ENCODE measurements at regions not wholly inside any gene's neighbourhood (a gene's known extent, or its start where the extent isn't known, plus 50 kb on each side); places are given as distances from the start of the nearest gene placed in this dataset.
A peak's percentile ranks its signal among the peaks of the same experiment; 100 is the strongest.

DNA sequence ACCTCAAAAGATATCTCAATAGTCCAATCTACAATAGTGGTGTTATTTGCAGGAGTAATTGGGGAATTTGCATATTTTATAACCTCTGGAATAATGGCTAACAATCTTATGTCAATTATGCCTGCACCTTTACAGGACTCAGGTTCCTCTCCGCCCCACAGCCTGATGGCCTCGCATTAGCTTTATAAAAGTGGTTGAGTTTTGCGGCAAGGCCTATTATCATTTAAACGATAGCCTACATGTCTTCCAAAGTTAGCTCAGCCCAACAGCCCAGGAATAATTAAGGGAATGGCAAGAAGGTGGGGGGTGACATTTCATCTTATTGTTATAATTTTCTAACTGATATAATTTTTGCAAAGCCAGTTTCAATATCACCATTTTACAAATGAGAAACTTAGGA is 97.3 kb downstream of the RTP4 start:
- no peak for DNase-seq

DNA sequence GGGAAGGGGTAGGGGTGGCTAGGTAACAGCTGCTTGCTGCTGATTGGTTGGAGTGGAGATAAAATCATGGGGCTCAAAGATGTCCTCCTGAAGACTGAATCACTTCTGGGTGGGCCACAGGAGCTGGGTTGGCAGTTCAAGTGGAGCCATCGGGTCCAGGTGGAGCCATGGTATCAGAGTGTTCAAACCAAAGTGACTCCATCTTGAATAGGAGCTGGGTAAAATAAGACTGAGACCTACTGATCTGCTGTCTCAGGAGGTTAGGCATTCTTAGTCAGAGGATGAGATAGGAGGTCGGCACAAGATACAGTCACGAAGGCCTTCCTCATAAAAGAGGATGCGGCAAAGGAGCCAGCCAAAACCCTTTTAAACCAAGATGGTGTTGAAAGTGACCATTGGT is 96.5 kb downstream of the RTP4 start:
- no peak for DNase-seq

DNA sequence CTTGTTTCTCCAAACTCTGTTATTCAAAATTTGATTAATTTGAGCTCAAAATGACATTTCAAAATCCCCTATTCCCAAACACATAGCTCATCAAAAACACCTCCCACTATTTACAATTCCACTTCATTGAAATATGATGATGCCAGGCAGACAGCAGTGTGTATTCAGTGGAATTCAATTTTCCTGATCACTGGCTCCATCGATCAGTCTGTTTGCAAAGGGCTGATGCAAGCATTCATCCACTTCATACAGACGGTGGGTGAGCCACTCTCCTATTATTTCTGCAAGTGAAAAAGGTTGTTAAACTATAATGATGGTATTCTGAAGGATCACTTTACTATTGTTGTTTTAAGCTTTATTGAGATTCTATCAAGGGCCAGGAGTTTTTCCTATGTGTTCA is 90.7 kb downstream of the RTP4 start:
- DNase-seq: no peak

DNA sequence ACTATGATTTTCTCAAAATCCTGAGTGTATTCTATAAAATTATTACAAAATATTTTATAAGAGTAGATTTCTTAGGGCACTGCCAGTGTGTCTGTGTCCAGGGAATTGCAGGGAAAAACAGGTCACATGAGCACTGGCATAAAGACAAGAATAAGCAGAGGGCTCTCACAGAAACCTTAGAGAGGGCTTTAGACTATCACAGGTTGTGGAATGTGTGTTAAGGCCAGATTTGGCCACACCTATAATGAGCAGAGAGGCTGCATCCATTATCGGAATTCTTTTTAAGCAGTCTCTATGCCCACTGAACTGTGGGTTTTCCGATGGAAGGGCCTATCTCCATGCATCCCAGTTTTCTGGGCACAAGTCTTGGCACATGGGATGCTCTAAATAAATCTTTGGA is 90.2 kb downstream of the RTP4 start:
- no peak for DNase-seq

DNA sequence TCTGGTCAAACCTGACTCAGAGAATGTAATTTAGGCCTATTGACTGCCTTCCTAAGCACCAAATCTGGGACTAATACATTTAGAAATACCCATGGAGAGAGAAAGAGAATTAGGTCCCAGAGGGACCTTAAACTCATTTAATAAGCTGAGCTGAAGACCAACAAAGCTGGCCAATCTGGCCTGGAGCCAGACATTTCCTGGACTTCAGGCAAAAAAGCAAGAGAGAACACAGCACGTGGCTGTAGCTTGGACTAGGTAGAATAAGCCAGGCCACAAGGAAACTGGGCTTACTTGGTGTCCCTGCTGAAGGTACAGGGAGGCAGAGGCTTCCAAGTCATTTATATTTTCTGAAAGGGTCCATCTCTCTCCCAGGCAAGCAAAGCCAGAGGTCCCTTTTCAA is 88.1 kb downstream of the RTP4 start:
- DNase-seq: peak; percentile 17

DNA sequence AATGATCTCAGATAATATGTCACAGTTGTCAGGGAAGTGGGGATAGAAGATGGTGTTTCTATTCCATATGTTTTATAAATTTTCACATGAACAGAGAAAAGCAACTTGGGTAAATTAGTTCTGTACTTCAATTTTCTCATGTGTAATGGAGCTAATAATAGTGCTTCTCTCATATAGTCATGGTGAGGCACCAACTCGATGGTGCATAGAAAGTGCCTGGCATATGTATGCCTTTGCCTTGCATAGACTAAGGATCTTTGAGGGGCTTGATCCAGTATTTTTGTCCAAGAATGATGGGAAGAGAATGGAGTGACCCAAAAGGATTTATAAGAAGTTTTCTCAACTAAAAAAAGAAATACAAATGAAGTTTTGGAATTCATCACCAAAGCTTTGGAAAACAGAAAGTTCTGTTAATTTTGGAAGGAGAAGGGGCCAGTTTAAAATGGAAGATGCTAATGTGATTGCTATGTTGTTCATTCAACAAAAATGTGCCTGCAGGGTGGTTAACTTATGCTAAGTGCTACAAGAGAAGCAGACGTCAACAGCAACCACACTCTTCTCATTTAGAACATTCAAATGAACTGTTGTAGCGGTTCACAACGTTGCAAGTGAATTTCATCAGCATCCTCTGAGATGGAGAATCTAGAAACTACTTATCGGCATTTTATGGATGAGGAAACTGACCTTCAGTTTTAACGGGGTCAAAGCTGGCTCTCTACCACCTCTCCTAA is 86.1 kb downstream of the RTP4 start:
- DNase-seq: no peak

DNA sequence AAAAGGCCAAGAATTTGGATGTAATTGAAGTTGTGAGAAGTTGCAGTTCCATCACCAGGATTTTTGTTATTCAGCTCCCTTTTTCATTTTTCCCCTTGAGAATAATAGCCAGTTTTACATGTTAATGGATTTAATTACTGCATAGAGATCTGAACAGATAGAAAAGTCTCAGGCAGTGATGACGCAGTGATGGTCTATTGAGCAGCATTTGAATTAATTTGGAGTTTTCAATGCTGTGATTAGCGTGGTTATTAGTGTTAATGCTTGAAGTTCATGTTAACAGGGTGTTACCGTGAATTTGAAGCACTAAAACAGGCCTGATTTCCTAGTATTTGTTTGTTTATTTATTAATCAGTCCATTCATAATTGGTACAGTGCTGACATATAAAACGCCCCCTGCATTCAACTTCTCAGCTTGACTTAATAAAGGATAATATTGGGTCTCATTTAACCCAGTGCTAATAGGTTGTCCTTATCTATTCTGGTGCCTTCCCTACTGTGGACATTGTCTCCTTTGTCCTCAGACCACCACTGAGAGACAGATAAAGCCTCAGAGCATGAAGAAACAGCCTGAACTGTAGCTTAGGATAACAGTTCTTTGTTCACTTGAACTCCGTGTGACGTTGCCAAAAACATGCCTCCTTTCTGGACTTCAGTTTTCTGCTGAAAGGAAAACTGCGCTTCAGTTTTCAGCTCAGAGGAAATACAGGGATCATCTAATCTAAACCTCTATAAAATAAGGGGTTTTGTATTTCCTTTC is 82.4 kb downstream of the RTP4 start:
- DNase-seq: no peak

DNA sequence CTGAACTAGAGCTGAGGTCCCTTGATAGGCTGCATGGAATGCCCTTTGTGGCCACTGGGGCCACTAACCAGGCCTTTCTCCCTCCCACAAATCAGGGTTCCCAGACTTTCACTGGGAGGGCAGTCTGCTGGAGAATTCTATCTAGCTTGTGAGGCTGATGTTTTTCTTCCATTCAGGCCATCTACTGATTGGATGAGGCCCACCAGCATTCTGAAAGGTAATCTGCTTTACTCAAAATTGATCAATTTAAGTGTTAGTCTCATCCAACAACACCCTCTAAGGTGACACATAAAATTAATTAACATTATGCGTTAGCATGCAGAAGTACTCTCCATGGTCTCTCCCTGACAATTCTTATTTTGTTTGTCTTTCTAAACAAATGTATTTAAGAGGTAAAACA is 80.5 kb downstream of the RTP4 start:
- no peak for DNase-seq

DNA sequence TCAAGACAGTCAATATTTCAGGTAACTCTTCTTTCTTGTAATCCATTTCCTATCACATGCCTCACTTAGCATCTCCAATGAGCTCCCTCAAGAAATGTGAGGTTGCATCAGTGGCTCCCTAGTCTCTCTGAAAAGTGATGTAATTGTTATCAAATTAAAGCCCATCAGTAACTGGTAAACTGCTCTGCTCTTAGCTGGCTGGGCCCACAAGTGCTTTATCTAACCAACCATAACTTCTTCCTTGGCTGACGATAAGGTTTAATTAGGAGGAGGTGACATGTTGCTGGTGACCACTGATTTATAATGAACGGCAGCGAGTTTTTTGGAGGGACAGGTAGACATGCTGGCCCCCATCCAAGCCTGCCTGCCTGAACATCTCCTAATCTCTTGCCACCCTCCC is 79.6 kb downstream of the RTP4 start:
- DNase-seq: no peak

DNA sequence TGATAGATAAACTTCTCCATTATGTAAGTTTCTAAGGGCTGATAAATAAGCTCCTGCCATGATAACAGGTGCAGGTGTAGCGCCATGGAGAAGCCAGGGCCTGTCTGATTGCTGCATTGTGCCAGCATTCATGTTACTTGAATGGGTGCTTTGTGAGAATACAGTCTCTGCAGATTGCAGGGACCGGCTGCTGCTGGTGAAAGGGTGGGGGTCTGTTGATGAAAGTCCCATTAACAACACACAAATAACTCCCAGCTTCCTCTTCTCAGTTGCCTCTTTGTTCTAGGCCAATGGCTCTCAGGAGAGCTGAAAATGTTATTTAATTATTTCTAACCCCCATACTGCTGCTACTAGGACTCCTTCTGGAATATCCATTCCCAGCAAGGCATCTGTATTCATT is 77.2 kb downstream of the RTP4 start:
- no peak for DNase-seq

DNA sequence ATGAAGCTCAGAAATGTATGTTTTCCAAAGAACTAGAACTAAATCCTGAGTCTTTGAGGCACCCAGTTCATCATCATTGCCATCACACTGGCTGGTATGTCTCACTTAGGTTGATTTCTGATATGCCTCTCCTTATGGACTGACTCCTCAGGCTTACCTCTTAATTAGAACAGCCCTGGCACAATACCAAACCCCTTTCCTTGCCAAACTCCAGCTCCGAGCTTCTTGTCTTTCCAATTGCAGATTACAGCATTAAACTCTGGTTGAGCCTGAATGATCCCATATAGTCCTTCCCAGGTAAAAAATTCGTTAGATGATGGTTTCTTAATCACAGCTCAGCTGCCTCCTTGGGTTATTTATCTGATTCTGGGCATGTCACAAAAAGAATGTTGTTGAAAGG is 66.3 kb downstream of the RTP4 start:
- no peak for DNase-seq

DNA sequence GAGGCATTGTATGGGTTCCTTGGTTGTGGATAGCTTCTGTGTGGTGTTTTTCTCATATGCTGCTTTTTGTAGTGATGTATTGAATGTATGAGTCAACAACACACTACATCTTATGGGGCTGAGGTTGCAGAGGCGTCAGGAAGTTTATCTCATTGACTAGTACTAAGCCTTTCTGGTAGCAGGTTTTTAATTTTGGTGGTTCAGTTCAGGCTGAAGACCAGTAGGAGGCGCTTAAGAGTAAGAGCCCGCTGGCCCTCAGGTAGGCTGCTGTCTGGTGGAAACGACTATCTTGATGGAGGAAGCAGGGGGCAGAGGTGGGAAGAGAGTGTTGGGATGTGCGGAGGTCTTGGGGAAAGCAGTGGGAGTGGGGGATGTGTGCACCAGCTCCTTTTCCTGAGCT is 62.4 kb downstream of the RTP4 start:
- DNase-seq: no peak

All from dermis blood vessel endothelial cell (primary cell).